ENCODE measurements at regions not wholly inside any gene's neighbourhood (a gene's known extent, or its start where the extent isn't known, plus 50 kb on each side); places are given as distances from the start of the nearest gene placed in this dataset.

DNA sequence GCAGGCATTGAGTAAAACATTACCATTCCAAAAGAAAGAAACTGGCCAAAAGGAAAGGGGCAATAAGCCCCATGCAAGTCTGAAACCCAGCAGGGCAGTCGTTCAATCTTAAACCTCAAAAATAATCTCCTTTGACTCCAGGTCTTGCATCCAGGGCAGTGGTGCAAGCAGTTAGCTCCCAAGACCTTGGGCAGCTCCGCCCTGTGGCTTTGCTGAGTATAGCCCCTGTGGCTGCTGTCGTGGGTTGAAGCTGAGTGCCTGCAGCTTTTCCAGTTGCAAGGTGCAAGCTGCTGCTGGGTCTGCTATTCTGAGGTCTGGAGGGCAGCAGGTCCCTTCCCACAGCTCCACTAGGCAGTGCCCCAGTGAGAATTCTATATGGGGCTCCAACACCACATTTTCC, 580.1 kb upstream of the AUTS2 start:
- ATAC-seq = no peak
- Histone ChIP-seq H4K20me1 (ENCODE audit: low read length) (no peaks in the 10 kb centered on the region), H3K4me3 (ENCODE audit: low read length) (no peak overlapping the region), H3K79me2 (ENCODE audit: low read length) (no peaks in the 10 kb centered on the region), H2AFZ (ENCODE audit: low read length) (no peak overlapping the region), H3K27ac (ENCODE audit: low read length) (no peak overlapping the region), H3K9me3 (ENCODE audit: low read length) (peaks cover 16% of the 10 kb centered on the region; the same call in 1 of the 2 replicates), H3F3A (ENCODE audit: low read length, unreplicated experiment) (no peaks in the 10 kb centered on the region), H3K27me3 (ENCODE audit: low read length) (no peaks in the 10 kb centered on the region), H3K9me2 (replicated peaks; ENCODE audit: low read length) (no peaks in the 10 kb centered on the region), H3K4me2 (ENCODE audit: low read length) (no peak overlapping the region), H3K4me1 (ENCODE audit: insufficient read depth, low read length) (no peaks in the 10 kb centered on the region), H3K36me3 (ENCODE audit: low read depth, low read length) (no peaks in the 10 kb centered on the region), H3K9ac (ENCODE audit: low read length) (no peak overlapping the region)
- ChIA-PET POLR2A (ENCODE audit: unreplicated experiment) (no interaction called here), CTCF (no interaction called here)
- intact Hi-C loops (cut with micrococcal nuclease) = no loop called here
- no TSS peak for BruUV-seq (replicated peaks)
- no peak for DNase-seq
- TF ChIP-seq EZH2 (IDR thresholded peaks at IDR 0.05; ENCODE audit: low read length, unreplicated experiment) = no peak
- TF ChIP-seq CTCF (conservative IDR thresholded peaks at IDR 0.05; ENCODE audit: low read depth, low read length) = no peak
- TF ChIP-seq EZH2phosphoT487 (IDR thresholded peaks at IDR 0.05; ENCODE audit: borderline replicate concordance, low read length) = no peak

DNA sequence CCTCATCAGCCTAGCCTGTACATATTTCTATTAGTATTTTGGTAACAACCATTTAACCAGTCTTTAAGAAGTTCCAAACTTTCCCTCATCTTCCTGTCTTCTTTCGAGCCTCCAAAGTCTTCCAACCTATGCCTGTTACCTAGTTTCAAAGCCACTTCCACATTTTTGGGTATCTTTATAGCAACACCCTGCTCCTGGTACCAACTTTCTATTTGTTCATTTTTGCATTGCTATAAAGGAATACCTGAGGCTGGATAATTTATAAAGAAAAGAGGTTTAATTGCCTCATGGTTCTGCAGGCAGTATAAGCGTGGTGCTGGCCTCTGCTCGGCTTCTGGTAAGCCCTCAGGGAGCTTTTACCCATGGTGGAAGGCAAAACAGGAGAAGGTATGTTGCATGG, 578.8 kb upstream of the AUTS2 start:
- H3K4me2 ChIP-seq (ENCODE audit: low read length) = no peak overlapping the region
- H3K27ac ChIP-seq (ENCODE audit: low read length) = no peak overlapping the region
- H4K20me1 ChIP-seq (ENCODE audit: low read length) = no peaks in the 10 kb centered on the region
- DNase-seq = no peak
- H3F3A ChIP-seq (ENCODE audit: low read length, unreplicated experiment) = no peaks in the 10 kb centered on the region
- no peaks in the 10 kb centered on the region for H3K9me2 ChIP-seq (replicated peaks; ENCODE audit: low read length)
- H3K9me3 ChIP-seq (ENCODE audit: low read length) = peaks cover 16% of the 10 kb centered on the region; the same call in 1 of the 2 replicates
- no peak overlapping the region for H3K9ac ChIP-seq (ENCODE audit: low read length)
- ATAC-seq = no peak
- POLR2A ChIA-PET (ENCODE audit: unreplicated experiment) = no interaction called here
- no peaks in the 10 kb centered on the region for H3K79me2 ChIP-seq (ENCODE audit: low read length)
- H3K36me3 ChIP-seq (ENCODE audit: low read depth, low read length) = no peaks in the 10 kb centered on the region
- TF ChIP-seq EZH2 (IDR thresholded peaks at IDR 0.05; ENCODE audit: low read length, unreplicated experiment) = no peak
- no peak for TF ChIP-seq EZH2phosphoT487 (IDR thresholded peaks at IDR 0.05; ENCODE audit: borderline replicate concordance, low read length)
- no peak for TF ChIP-seq CTCF (conservative IDR thresholded peaks at IDR 0.05; ENCODE audit: low read depth, low read length)
- BruUV-seq (replicated peaks) = no TSS peak
- H3K4me3 ChIP-seq (ENCODE audit: low read length) = no peak overlapping the region
- H2AFZ ChIP-seq (ENCODE audit: low read length) = no peak overlapping the region
- intact Hi-C loops (cut with micrococcal nuclease) = no loop called here
- no peaks in the 10 kb centered on the region for H3K4me1 ChIP-seq (ENCODE audit: insufficient read depth, low read length)
- CTCF ChIA-PET = no interaction called here
- no peaks in the 10 kb centered on the region for H3K27me3 ChIP-seq (ENCODE audit: low read length)

DNA sequence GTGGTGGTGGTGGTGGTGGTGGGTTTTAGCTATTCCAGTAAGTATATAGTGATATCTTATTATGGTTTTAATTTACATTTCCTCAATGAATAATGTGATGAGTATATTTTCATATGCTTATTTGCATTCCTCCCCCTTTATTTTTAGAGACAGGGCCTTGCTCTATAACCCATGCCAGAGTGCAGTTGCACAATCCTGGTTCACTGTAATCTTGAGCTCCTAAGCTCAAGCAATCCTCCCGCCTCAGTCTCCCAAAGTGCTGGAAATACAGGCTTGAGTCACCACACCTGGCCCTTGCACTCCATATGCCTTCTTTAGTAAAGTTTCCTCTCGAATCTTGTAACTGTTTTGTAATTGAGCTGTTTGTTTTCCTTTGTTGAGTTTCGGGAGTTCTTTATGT, 577.7 kb upstream of the AUTS2 start:
- Histone ChIP-seq H3K4me3 (ENCODE audit: low read length) (no peak overlapping the region), H2AFZ (ENCODE audit: low read length) (no peak overlapping the region), H3K9me2 (replicated peaks; ENCODE audit: low read length) (no peaks in the 10 kb centered on the region), H4K20me1 (ENCODE audit: low read length) (no peaks in the 10 kb centered on the region), H3K36me3 (ENCODE audit: low read depth, low read length) (no peaks in the 10 kb centered on the region), H3K9ac (ENCODE audit: low read length) (no peak overlapping the region), H3K4me2 (ENCODE audit: low read length) (no peak overlapping the region), H3K27me3 (ENCODE audit: low read length) (no peaks in the 10 kb centered on the region), H3F3A (ENCODE audit: low read length, unreplicated experiment) (no peaks in the 10 kb centered on the region), H3K27ac (ENCODE audit: low read length) (no peak overlapping the region), H3K9me3 (ENCODE audit: low read length) (peaks cover 15% of the 10 kb centered on the region; the same call in 1 of the 2 replicates), H3K79me2 (ENCODE audit: low read length) (no peaks in the 10 kb centered on the region), H3K4me1 (ENCODE audit: insufficient read depth, low read length) (no peaks in the 10 kb centered on the region)
- ChIA-PET CTCF (no interaction called here), POLR2A (ENCODE audit: unreplicated experiment) (no interaction called here)
- DNase-seq (no peak), ATAC-seq (no peak)
- intact Hi-C loops (cut with micrococcal nuclease) = no loop called here
- TF ChIP-seq EZH2phosphoT487 (IDR thresholded peaks at IDR 0.05; ENCODE audit: borderline replicate concordance, low read length) (no peak), CTCF (conservative IDR thresholded peaks at IDR 0.05; ENCODE audit: low read depth, low read length) (no peak), EZH2 (IDR thresholded peaks at IDR 0.05; ENCODE audit: low read length, unreplicated experiment) (no peak)
- BruUV-seq (replicated peaks) = no TSS peak
